Ovary (tissue), 7 donors: ENCODE measurements at regions not wholly inside any gene's neighbourhood (a gene's known extent, or its start where the extent isn't known, plus 50 kb on each side); places are given as distances from the start of the nearest gene placed in this dataset.

Source experiments
- DNase-seq, 5 donors: peaks; one replicate each; pipeline ENCODE4 v3.0.0-alpha.2; 2019 to 2020
- H3K27ac ChIP-seq, 2 donors: fragments of 200-600 bp; one replicate each; pipeline versions ENCODE4 v1.5.1 to v1.8.0; 2019 to 2022
- H3K27me3 ChIP-seq: fragments of 200-600 bp; one replicate; pipeline ENCODE4 v1.8.0; 2022
- H3K36me3 ChIP-seq: fragments of 200-600 bp; sonication (generic); one replicate; pipeline ENCODE4 v1.5.1; 2019
- H3K4me1 ChIP-seq: one replicate; pipeline ENCODE4 v1.8.1; 2013; ENCODE audit warnings: mild to moderate bottlenecking, moderate library complexity; ENCODE audit not compliant: insufficient read depth
- H3K4me3 ChIP-seq: fragments of 200-600 bp; sonication (generic); one replicate; pipeline ENCODE4 v1.5.1; 2017
- H3K9me3 ChIP-seq, 2 donors: fragments of 200-600 bp in 1 of 2; sonication (generic) in 1 of 2; one replicate each; pipeline versions ENCODE4 v1.5.1 to v1.8.1; 2013 to 2019; ENCODE audit warnings: mild to moderate bottlenecking in 1 of 2, moderate library complexity in 1 of 2
- EP300 ChIP-seq: sonication (generic); formaldehyde crosslinking; IDR thresholded peaks from one replicate; pipeline ENCODE4 v1.6.1; 2017; ENCODE audit warnings: antibody characterized with exemption
- POLR2A ChIP-seq: fragments of 450-650 bp; IDR thresholded peaks from one replicate; pipeline ENCODE4 v1.6.1; 2017; ENCODE audit warnings: antibody characterized with exemption, mild to moderate bottlenecking, moderate library complexity
- WGBS, 3 donors: extraction: QIAGEN DNeasy Blood & Tissue Kit in 1 of 3; methylation state at CpG; one replicate each; pipeline versions ENCODE4 v1.1.5 to v1.1.7; 2013 to 2017; 5-methylcytosine and 5-hydroxymethylcytosine counted together
- intact Hi-C, 4 donors: fragments of 100-400 bp; cut with DNase I; formaldehyde crosslinking; loops; one replicate each; pipeline versions ENCODE4 v1.11.0 to v1.15.1; 2022 to 2023
- TF ChIP-seq, protein P1 (sequence below), 3 donors: fragments of 450-650 bp in 2 of 3; fragments of 200-600 bp in 1 of 3; IDR thresholded peaks; one replicate each; pipeline versions ENCODE4 v1.5.1 to v1.8.0; 2016 to 2022; ENCODE audit warnings: antibody characterized with exemption in 3 of 3, mild to moderate bottlenecking in 1 of 3
- donor health status: DM: no; HTN: no; CAD: no; lungs with moderate emphysema.
- donor health status: DM: no; HTN: no; CAD: no.
- donor health status: Bipolar disorder and iron deficiency.
- donor health status: DM: no; HTN: no; CAD: no.
- donor health status: DM: yes; HTN: yes; CAD: no.

DNA sequence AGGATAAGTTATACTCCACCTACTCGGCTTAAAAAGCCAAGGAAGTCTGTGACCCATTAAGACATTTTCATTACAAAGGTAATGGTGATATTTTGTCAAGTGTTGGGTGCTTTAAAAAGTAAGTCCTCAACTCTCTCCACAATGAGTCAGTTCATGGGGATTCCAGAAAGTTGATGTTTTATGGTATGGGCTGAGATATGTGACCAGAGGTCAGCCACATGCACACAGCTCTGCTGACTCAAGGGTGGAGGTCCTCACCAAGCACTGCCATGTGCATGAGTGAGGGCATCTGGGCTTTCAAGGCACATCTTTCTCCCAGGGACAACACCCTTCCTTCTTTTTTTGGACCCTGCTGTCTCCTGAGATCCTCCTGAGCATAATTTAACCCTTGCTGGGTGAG lies 292.9 kb downstream of the PTEN start:
- TF ChIP-seq POLR2A (no peak), EP300 (no peak)
- TF ChIP-seq, protein P1, sequence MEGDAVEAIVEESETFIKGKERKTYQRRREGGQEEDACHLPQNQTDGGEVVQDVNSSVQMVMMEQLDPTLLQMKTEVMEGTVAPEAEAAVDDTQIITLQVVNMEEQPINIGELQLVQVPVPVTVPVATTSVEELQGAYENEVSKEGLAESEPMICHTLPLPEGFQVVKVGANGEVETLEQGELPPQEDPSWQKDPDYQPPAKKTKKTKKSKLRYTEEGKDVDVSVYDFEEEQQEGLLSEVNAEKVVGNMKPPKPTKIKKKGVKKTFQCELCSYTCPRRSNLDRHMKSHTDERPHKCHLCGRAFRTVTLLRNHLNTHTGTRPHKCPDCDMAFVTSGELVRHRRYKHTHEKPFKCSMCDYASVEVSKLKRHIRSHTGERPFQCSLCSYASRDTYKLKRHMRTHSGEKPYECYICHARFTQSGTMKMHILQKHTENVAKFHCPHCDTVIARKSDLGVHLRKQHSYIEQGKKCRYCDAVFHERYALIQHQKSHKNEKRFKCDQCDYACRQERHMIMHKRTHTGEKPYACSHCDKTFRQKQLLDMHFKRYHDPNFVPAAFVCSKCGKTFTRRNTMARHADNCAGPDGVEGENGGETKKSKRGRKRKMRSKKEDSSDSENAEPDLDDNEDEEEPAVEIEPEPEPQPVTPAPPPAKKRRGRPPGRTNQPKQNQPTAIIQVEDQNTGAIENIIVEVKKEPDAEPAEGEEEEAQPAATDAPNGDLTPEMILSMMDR (IDR thresholded peaks at IDR 0.05), result no peak
- intact Hi-C loops, result no loop called here

DNA sequence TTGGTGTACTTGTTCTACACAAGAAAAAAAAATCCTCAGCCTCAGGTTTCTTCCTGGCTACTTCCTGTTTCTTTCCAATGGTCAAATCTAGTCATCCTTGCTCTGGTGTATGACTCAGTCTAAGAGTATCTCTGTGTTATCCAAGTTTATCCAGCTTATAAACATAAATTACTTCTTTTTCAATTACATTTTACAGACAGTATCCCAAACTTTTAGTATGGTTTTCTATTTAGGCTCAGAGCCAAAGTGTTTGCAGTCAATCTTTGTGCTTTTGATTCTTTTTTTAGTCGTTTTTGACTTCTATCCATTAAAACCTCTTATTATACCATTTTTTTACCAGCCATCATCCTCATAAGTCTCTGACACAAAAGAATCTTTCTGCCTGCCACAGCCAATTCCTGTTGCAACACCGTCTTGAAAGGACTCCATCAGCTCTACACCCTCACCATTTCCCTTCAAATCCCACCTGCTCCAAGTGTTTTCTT lies 294.6 kb downstream of the PTEN start:
- Histone ChIP-seq H3K27me3 (no peaks in the 10 kb centered on the region), H3K4me1 (peaks cover 13% of the 10 kb centered on the region), H3K36me3 (no peaks in the 10 kb centered on the region), H3K9me3 (no peaks in the 10 kb centered on the region), H3K4me3 (no peak overlapping the region), H3K27ac (peak overlapping the region; percentile 16 to 73)
- 5 to 8% (median 6%) methylated on average over 2 of the region's 2 CpGs for WGBS, 3 donors
- TF ChIP-seq EP300 (no peak), POLR2A (no peak)
- TF ChIP-seq, protein P1 (IDR thresholded peaks at IDR 0.05), result no peak
- intact Hi-C loops, result no loop called here
- DNase-seq, result peak in 2 of 5 donors; percentile 24 to 31

More for the DNA sequence above, 292.9 kb downstream of the PTEN start:
- no peaks in the 10 kb centered on the region for H3K36me3 ChIP-seq
- DNase-seq, result no peak
- no peak overlapping the region for H3K27ac ChIP-seq
- 92 to 100% (median 97%) methylated on average over 1 of the region's 1 CpG for WGBS, 3 donors
- H3K9me3 ChIP-seq, result no peaks in the 10 kb centered on the region
- H3K4me1 ChIP-seq, result peaks cover 10% of the 10 kb centered on the region
- no peak overlapping the region for H3K4me3 ChIP-seq
- no peaks in the 10 kb centered on the region for H3K27me3 ChIP-seq

DNA sequence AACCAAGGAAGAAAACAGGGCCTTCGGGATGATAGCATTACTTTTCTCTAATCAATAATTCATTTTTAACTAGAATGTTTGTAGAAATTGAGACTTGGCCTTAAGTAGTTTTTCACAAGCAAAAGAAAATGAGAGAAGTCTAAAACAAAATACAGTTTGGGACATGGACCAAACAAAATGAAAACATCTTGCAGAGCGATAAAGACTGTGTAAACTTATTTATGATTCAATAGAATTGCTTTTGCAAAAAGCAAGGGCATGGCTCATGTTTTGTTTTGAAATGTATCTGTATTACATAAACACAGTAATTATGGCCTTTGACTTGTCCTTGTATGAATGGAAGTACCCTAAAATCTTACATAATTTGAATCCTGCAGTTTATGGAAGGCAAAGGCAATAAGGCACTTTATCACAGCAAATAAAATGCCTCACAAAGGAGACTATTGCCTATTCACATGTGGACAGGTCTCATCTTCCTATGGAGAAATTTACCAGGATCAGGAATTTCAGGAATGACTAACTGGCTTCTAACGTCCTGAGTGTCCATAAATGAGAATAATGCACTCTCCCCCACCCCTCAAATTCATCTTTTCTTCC lies 295.2 kb downstream of the PTEN start:
- 6 to 11% (median 8%) methylated on average over 3 of the region's 3 CpGs for WGBS, 3 donors
- no peak overlapping the region for H3K4me3 ChIP-seq
- peak overlapping the region; percentile 16 to 76 for H3K27ac ChIP-seq
- TF ChIP-seq, protein P1 (IDR thresholded peaks at IDR 0.05), result no peak
- no peak for TF ChIP-seq POLR2A
- no peak for TF ChIP-seq EP300
- H3K4me1 ChIP-seq, result peaks cover 13% of the 10 kb centered on the region
- no peaks in the 10 kb centered on the region for H3K27me3 ChIP-seq
- no peaks in the 10 kb centered on the region for H3K36me3 ChIP-seq
- intact Hi-C loops, result no loop called here
- H3K9me3 ChIP-seq, result no peaks in the 10 kb centered on the region
- no peak for DNase-seq

DNA sequence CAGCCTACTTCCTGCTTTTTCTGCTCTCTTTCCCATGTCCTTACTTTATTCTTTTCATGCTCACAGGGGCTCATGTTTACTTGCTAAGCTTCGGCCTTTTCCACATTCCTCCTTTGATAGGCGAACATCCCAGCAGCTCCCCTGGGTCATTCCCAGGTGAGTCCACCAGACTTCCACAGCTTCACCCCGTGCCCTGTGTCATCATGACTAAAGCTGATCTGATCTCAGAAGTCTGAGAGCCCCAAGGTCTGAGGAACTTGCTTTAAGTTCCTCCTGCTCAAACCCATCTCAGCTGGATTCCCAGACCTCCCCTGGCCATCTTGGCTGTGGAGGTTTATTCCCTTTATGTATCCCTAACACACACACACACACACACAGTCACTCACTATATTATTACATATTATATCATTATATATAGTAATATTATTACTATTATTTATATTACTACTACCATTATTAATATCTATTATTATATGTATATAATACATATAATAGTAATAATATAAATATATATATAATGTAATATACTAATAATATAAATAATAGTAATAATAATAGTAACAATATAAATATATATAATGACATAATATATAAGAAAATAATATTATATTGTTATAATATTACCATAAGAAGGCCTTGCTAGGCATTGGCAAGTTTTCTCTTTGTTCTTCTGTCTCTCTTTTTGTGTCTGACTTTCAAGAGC lies 295.9 kb downstream of the PTEN start:
- Histone ChIP-seq H3K4me1 (peaks cover 13% of the 10 kb centered on the region), H3K27me3 (no peaks in the 10 kb centered on the region), H3K4me3 (no peak overlapping the region), H3K27ac (peak overlapping the region in 1 of 2 donors; percentile 76), H3K9me3 (no peaks in the 10 kb centered on the region), H3K36me3 (no peaks in the 10 kb centered on the region)
- intact Hi-C loops, result no loop called here
- WGBS, 3 donors, result 19 to 35% (median 34%) methylated on average over 3 of the region's 3 CpGs
- no peak for DNase-seq
- TF ChIP-seq, protein P1 (IDR thresholded peaks at IDR 0.05), result no peak
- TF ChIP-seq EP300, result no peak
